ENCODE measurements at regions not wholly inside any gene's neighbourhood (a gene's known extent, or its start where the extent isn't known, plus 50 kb on each side); places are given as distances from the start of the nearest gene placed in this dataset.

GRCh38 chr6:82690283-82690682, 326.7 kb downstream of the TPBG start:
- no peak for TF ChIP-seq CTCF (IDR thresholded peaks at IDR 0.05)
- 95% methylated on average over 3 of the region's 6 CpGs for WGBS (ENCODE audit: insufficient coverage)
- Mint-ChIP-seq H3K4me3 (no peak overlapping the region), H3K9me3 (peaks cover 0 to 4% (median 2%) of the 10 kb centered on the region in 7 donors), H3K27ac (no peak overlapping the region), H3K27me3 (ENCODE audit: low read depth in 3 of 3) (peaks cover 1 to 6% (median 2%) of the 10 kb centered on the region in 3 donors), H3K4me1 (no peaks in the 10 kb centered on the region), H3K36me3 (no peaks in the 10 kb centered on the region)
- Histone ChIP-seq H3K4me2 (replicated peaks; ENCODE audit: extremely low read depth, low read length, poor library complexity, severe bottlenecking) (no peak overlapping the region), H3K9ac (ENCODE audit: insufficient read depth, low read length, poor library complexity, severe bottlenecking) (no peak overlapping the region), H3K9me3 (replicated peaks in 1 of 2; ENCODE audit: control insufficient read depth in 1 of 2, insufficient read depth in 1 of 2, low read length in 2 of 2) (peaks cover 0 to 8% of the 10 kb centered on the region in 2 donors), H3K36me3 (replicated peaks in 1 of 2; ENCODE audit: control insufficient read depth in 1 of 2, insufficient read depth in 2 of 2, low read length in 2 of 2) (no peaks in the 10 kb centered on the region), H3K4me3 (replicated peaks in 1 of 3; ENCODE audit: low read depth in 2 of 3, low read length in 3 of 3) (no peak overlapping the region), H4K20me1 (ENCODE audit: insufficient read depth, low read length) (no peaks in the 10 kb centered on the region), H3K4me1 (ENCODE audit: control insufficient read depth in 1 of 2, insufficient read depth in 2 of 2, low read length in 2 of 2) (no peaks in the 10 kb centered on the region), H3K27me3 (ENCODE audit: control insufficient read depth in 2 of 2, insufficient read depth in 2 of 2, low read length in 2 of 2) (no peaks in the 10 kb centered on the region), H3K27ac (ENCODE audit: low read depth in 1 of 2, low read length in 2 of 2) (no peak overlapping the region), H2AFZ (ENCODE audit: insufficient read depth, low read depth, low read length, poor library complexity, severe bottlenecking) (no peak overlapping the region), H3K79me2 (ENCODE audit: insufficient read depth, low read length) (no peaks in the 10 kb centered on the region)
- intact Hi-C loops (cut with micrococcal nuclease): no loop called here
- no peak for DNase-seq

- no peaks in the 10 kb centered on the region for H4K20me1 ChIP-seq (ENCODE audit: insufficient read depth, low read length)
Observed at GRCh38 chr6:82691997-82692396, 328.4 kb downstream of the TPBG start.

More at GRCh38 chr6:82691997-82692396, 328.4 kb downstream of the TPBG start:
- intact Hi-C loops (cut with micrococcal nuclease): no loop called here
- Mint-ChIP-seq H3K4me3 (no peak overlapping the region), H3K36me3 (no peaks in the 10 kb centered on the region), H3K27ac (no peak overlapping the region), H3K27me3 (ENCODE audit: low read depth in 3 of 3) (peaks cover 1 to 6% (median 2%) of the 10 kb centered on the region in 3 donors), H3K4me1 (no peaks in the 10 kb centered on the region), H3K9me3 (peaks cover 0 to 4% (median 2%) of the 10 kb centered on the region in 7 donors)
- Histone ChIP-seq H3K27ac (ENCODE audit: low read depth in 1 of 2, low read length in 2 of 2) (no peak overlapping the region), H3K9ac (ENCODE audit: insufficient read depth, low read length, poor library complexity, severe bottlenecking) (no peak overlapping the region), H3K4me1 (ENCODE audit: control insufficient read depth in 1 of 2, insufficient read depth in 2 of 2, low read length in 2 of 2) (no peaks in the 10 kb centered on the region), H3K4me3 (replicated peaks in 1 of 3; ENCODE audit: low read depth in 2 of 3, low read length in 3 of 3) (no peak overlapping the region), H3K27me3 (ENCODE audit: control insufficient read depth in 2 of 2, insufficient read depth in 2 of 2, low read length in 2 of 2) (no peaks in the 10 kb centered on the region), H3K36me3 (replicated peaks in 1 of 2; ENCODE audit: control insufficient read depth in 1 of 2, insufficient read depth in 2 of 2, low read length in 2 of 2) (no peaks in the 10 kb centered on the region), H3K4me2 (replicated peaks; ENCODE audit: extremely low read depth, low read length, poor library complexity, severe bottlenecking) (no peak overlapping the region), H3K79me2 (ENCODE audit: insufficient read depth, low read length) (no peaks in the 10 kb centered on the region), H3K9me3 (replicated peaks in 1 of 2; ENCODE audit: control insufficient read depth in 1 of 2, insufficient read depth in 1 of 2, low read length in 2 of 2) (peaks cover 0 to 8% of the 10 kb centered on the region in 2 donors), H2AFZ (ENCODE audit: insufficient read depth, low read depth, low read length, poor library complexity, severe bottlenecking) (no peak overlapping the region)
- no peak for TF ChIP-seq CTCF (IDR thresholded peaks at IDR 0.05)
- DNase-seq: no peak
